ENCODE measurements at regions not wholly inside any gene's neighbourhood (a gene's known extent, or its start where the extent isn't known, plus 50 kb on each side); places are given as distances from the start of the nearest gene placed in this dataset.

DNA sequence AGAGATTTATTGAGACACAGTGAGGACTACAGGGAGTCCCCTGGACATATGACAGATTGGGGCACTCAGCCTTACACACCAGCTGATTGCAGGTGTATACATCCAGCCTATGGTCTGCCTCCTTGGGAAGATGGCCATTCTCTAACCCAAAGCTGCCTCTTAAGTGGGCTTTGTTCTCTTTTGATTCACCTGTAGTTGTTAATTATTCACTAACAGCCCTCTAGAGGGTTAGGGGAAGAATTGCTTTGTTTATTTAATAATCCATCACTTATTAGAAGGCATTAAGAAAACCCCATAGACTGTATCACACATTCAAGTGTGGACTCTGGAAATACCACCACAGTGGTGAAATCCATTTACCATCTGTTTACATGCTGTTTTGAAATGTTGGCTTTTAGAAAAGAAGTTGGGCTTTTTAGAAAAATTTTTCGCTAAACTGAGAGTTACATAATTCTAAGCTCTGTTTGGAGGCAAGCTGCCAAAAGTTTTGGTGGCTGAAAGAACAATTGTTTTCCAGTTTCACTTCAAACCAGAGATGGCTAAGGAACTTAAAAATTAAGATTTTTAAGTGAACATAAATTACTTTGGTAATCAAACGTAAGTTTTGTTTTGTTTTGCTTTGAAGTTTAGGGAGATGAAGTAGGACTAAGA is 379.1 kb downstream of the ADRA2A start:
- no peak for DNase-seq

DNA sequence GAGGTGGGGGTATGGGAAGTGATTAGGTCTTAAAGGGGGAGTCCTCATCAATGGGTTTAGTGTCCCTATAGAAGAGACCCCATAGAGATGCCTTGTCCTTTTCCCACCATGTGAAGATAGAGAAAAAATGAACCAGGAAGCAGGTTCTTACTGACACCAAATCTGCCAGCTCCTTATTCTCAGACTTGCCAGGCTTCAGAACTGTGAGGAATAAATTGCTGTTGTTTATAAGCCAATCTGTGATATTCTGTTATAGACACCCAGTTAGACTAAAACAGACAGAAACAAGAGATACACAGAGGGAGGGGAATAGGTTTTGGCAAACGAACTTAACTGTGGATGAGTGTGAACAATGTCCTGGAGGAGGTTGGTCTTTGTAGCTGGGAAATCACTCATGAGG is 381.4 kb downstream of the ADRA2A start:
- DNase-seq, result no peak

DNA sequence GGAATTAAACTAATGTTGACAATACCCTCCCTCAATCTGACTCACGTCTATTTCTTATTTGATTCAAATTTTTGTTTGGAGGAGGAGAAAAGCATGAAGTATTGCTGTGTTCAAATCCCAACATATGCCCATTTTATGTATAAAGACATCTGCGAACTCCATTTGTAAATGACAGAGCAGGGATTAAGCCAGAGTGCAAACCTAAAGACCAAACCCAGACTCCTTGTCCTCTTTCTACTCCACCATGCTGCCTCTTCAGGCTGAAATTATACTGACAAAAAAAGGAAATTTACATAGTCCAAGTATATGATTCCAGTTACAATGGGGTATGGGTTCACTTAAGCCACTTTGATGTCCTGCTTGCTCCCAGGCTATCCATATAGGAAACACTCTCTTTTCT is 383.1 kb downstream of the ADRA2A start:
- no peak for DNase-seq

DNA sequence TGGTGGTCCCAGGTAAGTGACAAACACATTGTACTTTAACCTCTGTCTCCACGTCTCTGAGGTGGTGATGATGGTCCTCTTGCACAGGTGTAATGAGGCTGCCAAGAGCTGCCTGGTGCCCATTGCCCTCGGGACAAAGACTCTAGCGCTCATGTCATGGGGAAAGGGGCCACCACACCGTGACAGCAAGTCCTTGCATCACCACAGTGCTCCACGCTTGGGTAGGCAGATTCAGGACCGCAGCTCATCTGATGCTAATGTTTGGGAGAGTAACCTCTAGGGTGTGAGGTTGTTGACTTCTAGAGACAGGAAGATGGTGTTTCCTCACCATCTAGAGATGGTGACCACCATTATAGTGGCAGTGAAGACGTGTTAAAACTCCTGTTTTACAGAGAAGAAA is 395.6 kb downstream of the ADRA2A start:
- DNase-seq, result no peak

DNA sequence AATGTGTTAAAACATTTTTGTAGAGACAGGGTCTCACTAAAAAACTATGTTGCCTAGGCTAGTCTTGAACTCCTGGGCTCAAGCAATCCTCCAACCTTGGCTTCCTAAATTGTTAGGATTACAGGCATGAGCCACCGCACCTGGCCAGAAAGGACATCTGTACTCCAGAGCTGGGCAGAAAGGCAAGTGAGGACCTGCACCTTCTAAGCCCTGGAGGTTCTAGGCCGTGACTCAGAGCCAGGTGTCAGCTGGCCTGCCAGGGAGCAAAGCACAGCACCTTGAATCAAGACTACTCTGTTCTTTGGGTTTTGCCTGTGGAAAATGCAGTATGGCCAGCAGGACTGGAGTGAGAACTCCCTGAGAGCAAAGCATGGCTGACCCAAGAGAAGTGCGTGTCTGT is 396.5 kb downstream of the ADRA2A start:
- no peak for DNase-seq

DNA sequence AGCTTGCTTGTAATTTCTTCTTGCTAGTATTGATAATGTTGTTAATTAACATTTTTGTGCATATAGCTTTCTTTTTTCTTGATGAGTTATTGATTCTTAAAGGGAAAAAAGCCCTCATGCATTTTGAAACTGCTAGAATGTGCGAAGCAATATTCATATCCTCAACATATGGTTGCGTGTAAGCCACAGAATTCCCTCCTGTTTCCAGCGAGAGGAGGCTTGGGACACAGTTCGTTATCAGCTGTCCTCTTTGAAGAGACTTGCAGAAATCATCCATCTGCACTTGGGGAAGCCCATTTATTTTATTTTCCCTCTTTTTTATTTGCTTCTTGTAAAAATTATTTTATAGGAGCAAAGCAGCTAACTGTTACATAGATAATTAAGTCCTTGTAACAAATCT is 398.0 kb downstream of the ADRA2A start:
- no peak for DNase-seq

DNA sequence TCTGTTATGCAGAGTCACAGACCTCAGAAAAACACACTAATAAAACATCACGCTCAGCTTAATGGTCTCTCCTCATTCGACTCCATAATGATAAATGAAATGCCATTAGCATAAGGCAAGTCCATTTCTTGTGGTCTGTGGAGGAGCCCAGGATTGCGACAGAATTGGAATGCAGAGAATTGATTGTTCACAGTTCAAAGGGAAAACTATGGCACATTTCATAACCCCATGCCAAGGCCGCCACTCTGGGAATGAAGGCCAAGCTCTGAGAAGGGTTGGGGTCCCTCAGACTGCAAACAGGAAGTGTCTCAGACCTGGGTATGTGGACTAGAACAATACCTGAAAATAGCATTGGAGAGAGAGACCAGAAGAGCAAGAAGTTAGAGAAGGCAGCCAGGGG is 398.9 kb downstream of the ADRA2A start:
- DNase-seq, result no peak

DNA sequence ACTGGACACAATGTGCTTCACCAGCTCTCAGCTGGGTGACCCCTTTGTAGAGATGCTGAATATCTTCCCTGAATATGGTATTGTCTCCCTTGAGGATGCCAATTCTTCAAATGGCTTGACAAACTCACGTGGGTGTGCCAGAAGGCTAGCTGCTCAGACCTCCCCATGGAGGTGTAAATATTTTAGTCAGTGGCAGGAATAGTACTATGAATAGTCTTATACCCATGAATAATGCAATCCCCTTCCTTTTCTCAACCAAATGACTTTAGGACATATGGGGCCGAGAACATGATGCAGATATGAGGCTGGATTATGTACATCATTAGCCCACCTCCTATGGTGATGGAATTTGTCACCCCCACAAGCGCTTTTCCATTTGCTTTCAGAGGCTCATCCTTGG is 401.8 kb downstream of the ADRA2A start:
- no peak for DNase-seq

DNA sequence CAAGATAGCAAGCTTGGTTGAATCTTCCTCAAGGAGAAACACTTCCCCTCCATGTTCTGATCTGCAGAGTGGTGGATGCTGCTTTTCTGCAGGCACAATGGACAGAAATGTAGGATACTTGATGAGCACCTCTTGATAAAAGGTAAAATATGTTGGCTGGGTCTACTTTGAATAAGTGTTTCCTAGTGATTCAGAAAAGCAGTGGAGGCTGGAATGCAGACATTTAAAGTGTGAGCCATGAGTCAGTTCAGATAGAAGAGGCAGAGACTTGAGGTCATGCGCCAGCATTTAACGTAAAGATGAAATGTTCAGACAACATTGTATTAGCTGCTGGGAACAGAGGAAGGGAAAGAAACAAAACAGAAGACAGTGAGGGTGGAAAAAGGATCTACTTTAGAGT is 403.1 kb downstream of the ADRA2A start:
- no peak for DNase-seq

DNA sequence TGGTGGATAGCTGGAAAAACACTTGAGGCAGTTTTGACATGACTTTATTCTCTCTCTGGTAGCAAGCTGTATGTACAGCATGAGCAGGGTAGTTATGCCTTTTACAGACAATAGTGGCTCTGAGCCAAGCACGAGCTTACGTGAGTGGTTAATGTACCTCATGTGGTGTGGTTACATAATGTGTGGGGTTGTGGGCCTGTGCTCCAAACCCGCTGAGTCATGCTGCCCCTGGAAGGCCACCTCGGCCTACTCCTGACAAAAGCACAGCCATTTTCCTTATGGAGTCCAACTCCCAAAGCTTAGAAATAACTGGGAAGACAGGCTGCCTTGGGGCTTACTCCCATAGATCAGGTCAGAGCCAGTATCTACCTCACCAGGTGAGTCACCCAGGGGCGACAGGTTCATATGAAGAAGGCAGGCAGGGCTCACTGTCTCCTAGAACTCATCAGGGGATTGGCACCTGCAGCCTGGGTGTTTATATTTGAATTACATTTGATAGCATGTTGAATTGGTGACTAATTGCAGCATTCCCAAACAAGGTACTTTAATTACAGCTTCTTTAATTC is 404.5 kb downstream of the ADRA2A start:
- no peak for DNase-seq

DNA sequence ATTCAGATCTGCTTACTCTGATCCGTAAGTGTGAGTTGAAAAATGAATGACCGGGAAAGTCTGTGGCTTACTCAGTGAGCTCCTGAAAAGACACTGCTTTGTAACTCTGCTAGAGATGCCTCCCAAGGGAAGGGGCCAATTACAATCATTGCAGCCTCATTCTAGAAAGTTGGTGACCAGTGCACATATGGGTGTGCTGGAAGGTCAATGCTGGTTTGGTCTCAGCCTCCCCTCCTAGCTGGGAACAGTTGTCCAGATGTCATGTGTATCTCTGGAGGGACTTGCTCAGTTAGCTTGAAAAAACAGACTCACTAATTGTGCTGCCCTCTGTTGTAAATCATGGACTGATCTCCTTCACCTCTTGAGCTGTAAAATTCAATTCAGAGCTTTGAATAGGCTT is 405.0 kb downstream of the ADRA2A start:
- no peak for DNase-seq

DNA sequence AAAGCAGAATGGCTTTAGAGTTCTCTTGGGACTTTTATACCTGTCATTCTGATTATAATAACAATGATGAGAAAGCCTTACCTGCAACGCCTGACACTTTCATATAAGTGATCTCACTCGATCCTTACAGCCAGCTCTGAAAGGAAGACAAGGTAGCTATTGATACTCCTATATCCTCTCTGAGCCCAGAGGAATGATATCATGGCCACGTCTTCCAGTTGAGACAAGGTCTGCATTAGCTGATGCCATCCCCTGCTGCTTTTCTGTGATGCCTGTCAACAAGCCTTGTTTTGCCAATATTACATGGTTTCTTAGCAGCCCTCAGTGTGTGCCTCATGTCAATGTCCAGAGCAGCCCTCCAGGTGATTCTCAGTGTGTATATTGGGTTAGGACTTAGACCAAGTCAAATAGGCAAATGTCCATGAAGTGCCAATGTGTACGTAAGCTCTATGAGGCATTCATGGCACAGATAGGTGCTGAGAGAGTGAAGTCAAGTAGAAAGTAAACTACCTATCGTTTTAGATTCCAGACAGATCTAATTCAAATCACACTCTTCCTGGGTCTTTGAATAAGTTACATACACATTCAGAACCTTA is 405.9 kb downstream of the ADRA2A start:
- no peak for DNase-seq

DNA sequence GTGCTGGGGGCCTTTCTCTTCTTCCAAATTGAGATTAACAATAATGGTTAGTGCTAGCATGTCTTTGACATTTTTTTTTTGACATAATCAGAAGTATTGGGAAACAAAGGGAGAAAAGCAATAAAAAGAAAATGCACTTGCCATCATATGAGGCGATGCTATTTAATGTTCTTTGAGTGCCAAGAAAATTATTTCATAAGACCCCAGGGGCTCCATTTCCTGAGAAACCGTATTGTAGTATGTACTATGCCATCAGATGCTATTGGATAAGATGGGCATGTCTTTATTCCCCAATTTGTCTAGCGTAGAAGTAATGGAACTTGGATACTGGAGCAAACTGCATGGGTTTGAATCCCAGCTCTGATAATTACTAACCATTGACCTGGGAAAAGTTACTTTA is 408.9 kb downstream of the ADRA2A start:
- no peak for DNase-seq

DNA sequence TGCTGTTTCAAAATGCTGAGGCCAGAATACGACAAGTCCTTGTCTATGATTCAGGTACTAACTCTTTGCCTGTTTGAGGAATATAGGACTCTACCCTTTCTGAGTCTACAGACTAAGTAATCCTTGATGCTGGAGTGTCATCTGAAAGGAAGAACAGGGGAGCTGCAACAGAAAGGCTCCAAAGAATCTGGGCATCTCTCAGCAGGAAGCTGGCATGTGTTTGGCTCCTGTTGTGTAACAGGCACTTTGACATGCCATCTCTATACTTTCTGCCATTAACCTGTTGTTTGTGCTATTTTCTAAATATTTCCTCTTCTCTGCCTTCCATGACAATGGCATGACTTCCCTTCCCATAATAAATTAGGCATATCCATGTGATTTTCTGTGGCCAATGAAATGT is 409.5 kb downstream of the ADRA2A start:
- no peak for DNase-seq

DNA sequence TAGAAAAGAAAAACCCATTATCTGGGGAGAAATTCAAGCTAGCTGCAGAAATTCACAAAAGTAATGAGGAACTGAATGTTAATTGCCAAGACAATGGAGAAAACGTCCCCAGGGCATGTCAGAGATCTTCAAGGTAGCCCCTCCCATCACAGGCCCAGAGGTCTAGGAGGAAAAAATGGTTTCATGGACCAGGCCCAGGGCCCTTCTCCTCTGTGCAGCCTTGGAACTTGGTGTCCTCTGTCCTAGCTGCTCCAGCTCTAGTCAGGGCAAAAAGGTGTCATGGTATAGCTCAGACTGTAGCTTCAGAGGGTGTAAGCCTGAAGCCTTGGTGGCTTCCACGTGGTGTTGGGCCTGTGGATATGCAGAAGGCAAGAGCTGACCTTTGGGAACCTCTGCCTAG is 411.8 kb downstream of the ADRA2A start:
- no peak for DNase-seq

DNA sequence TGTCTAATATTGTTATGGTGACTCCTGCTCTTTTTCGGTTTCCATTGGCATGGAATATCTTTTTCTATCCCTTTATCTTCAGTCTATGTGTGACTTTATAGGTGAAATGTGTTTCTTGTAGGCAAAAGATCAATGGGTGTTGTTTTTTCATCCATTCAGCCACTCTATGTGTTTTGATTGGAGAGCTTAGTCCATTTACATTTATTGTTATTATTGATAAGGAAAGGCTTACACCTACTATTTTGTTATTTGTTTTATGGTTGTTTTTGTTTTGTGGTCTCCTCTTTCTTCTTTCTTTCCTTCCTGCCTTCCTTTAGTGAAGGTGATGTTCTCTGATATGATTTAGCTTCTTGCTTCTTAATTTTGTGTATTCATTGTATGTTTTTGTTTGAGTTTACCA is 414.3 kb downstream of the ADRA2A start:
- no peak for DNase-seq

DNA sequence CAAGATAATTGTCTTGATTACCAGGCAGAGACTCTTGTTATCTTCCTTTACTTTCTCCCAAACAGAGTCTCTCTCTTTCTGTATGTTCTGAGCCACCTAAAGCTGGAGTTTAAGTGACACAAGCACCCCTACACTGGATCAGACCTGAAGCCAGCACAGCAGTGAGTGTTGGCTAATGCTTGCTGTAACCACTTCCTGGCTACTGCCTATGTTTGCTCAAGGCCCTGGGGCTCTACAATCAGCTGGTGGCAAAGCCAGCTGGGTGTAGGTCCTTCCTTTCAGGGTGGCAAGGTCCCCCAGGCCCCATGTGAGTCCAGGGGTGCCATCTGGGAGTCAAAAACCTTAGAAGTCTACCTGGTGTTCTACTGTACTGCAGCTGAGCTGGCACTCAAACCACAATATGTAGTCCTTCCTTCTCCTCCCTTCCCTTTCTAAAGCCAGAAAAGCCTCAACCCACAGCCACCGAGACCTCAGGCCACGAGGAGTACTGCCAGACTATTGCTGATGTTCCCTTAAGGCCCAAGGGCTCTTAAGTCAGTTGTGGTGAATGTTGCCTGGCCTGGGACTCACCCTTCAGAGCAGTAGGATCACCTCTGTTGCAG is 416.3 kb downstream of the ADRA2A start:
- no peak for DNase-seq

DNA sequence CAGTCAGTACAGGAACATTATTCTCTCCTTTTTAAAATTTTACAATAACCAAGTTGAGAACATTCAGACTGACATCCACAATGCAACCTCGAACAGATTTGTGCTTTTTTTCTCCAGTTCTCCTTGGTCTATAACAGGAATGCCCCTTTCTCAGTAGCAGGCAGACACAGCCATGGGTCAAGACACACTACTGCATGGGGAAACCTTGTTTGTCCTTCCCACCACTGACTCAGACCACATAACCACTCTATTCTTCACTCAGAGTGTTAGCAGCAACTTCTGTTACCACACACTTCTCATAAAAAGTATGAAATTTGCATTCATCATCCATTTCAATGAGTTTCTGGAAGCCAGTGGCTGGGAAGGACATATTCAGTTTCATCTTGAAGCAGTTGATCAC is 421.7 kb downstream of the ADRA2A start:
- DNase-seq, result no peak

DNA sequence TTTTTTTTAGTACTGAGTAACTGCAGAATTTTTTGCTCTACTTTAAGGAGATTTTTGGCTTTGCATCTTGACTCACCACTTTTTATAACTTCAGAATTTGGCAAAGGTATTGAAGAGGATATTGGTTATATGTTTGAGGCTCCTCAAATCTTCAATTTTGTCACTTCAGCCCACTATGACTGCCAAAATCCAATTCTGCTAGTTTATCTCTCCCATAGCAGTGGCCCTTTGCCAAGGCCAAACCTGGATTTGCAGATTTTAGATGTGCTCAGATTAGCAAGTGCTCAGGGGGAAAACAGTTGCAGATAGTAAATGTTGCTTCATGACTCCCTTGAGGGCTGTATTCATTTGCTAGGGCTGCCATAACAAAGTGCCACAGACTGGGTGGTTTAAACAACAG is 427.5 kb downstream of the ADRA2A start:
- no peak for DNase-seq

DNA sequence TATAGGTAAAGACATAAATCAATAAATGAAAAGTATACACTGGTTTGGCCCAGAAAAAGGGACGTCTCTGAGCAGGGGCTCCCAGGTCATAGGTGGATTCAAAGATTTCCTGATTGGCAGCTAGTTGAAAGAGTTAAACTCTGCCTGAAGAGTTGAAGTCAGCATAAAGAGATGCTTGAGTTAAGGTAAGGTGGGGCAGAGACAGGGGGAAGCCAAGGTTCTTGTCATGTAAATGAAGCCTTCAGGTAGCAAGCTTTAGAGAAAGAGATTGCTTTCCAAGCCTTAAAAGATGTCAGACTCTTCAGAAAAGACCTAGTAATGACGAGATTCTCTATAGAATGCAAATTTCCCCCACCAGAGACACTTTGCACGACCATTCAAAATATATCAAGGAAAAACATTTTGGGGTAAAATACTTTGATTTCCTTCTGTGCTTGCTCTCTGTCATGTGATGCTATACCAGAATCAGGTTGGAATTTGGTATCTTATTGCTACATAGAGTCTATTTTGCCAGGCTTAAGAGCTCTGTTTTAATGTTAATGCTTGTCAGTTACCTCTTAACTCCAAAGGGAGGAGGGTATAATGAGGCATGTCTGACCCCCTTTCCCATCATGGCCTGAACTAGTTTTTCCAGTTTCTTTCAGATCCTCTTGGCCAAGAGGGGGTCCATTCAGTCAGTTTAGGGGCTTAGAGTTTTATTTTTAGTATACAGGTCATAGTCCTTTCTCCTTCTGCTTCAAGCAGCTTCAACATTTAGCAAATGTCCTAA is 429.6 kb downstream of the ADRA2A start:
- no peak for DNase-seq

DNA sequence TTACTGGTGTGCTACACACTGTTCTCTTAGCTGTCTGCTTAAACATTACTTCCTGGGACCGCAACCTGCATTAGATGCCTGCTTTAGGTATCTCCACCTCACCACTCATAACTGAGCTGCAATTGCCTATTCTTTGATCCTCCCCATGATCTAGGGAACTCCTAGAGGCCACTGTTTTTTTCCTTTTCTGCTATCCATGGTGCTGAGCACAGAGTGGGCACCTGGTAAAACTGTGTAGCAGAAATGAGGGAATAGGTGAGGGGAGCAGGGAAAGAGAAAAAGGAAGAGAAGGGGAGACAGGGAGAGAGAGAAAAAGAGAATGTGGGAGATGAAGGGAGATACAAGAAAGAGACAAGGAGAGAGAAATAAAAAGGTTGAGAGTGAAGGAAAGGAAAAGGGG is 434.9 kb downstream of the ADRA2A start:
- no peak for DNase-seq

DNA sequence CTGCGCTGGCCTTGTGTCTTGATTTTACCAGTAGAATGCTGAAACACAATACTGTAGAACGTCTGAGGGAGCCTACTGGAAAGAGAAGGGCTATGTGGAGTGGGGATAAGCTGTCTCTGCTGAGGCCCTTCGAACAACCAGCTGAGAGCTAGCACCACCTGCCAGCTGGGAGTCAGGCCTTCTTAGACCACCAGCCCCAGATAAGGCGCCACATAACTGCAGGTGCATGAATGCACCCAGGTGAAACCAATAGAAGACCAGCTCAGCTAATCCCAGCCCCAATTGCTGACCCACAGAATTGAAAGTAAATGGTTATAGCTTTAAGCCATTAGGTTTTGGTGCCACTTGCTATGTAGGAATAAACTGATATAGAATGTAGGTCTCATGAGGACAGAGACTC is 438.4 kb downstream of the ADRA2A start:
- DNase-seq, result no peak

DNA sequence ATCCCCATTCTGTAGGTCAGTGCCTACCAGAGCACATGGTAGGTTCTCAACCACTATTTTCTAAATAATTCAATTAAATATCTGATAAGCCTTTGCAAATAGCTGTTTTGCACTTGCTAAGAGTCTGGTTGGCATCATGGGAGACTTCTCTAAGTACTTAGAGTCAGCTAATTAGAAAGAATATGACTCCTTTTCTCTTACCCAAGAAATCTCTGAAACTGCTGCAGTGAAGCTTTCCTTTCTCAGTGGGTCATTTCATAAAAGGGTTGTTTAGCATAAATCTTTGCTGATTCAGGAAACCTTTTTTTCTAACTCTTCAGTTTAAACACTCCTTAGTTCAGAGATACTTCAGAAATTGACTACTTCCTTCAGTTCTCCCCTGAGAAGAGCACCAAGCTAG is 438.9 kb downstream of the ADRA2A start:
- no peak for DNase-seq

DNA sequence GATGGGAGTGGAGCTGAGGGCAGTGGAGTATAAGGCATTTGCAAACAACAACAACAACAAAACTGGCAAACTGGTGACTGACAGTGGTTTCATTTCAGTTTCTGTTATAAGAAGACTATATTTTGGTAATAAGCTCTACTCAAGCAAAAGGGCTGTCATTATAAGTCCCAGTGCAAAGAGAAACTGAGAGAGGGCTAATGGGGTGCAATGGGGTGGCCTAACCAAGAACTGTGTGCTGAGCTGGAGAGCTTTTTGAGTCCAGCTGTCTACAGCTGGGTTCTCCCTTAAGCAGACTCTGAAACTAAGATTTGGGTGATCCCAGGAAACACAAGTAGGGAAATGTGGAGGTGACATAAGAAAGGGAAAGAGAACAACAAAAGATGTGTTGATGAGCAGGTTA is 439.3 kb downstream of the ADRA2A start:
- DNase-seq, result no peak
